NCI-H226 (cell line): ENCODE measurements at regions not wholly inside any gene's neighbourhood (a gene's known extent, or its start where the extent isn't known, plus 50 kb on each side); places are given as distances from the start of the nearest gene placed in this dataset.
"Not testable (repeated sequence)": the region's sequence is repeated elsewhere in the genome, so short reads cannot be mapped to it uniquely, and the experiment has no call there.

Source experiments
- DNase-seq: peaks from one replicate; pipeline ENCODE4 v3.0.0-alpha.2; 2015

DNA sequence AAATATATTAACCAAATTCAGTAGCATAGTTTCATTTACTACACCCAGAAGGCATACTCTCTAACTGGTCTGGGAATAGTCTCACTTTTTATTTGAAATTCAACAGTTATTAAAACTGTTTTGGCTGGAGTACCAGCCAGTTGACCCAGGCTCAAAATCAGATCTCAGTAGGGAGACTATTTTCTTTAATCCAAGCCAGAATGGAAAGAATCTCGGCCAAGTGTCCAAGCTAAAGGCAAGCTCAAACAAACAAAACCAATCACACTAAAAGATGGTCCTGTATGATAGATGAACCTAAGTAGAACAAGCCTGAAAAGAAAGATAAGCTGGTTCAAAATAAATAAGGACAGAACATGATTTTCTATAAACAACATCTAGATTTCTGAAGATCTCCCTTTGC is 259.6 kb upstream of the POM121L12 start:
- no peak for DNase-seq

DNA sequence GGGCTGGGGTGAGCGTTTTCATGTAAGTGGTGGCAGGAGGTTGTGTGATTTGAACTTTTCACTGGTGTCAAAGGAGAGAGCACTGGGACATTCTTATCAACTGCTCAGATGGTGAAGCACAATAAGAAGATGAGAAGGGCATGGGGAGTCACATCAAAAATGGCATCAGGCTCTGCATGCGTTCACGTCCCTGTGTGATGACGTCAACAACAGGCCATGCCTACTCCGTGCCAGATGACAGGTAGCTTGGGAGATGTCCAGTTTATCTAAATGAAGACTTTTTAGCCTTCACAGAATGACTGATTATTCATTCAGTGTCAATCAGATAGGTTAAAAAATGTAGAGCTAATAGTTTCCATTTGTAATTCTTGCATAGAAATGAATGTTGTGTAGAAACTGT is 264.3 kb upstream of the POM121L12 start:
- DNase-seq: no peak

DNA sequence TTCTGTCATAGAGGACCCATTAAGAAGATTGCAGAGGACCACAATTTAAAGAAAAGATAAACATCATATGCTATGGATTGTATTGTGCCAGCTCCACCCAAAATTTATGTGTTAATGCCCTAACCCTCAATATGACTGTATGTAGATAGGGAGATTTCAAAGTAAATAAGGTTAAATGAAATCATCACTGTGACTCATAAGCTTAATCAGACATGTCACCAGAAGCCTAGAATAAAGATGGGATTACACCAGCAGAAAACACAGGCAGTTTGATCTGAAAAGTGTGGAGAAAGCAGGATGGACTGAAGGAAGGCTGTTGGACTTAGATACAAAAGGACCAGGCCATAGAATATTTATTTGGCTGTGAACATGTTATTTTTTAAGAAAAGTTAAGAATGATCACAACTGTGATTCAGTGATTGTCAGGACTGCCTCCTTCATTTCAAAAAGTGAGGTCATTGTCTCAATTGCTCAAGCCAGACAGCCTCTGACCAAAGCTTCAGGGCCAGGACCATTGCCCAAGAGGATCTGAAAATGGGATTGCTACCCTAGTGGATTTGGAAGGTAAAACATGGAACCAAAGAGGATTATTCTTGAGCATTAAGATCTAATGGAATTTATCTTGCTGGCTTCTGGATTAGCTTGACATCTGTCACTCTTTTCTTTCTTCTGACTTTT is 270.8 kb upstream of the POM121L12 start:
- no peak for DNase-seq

GRCh38 chr7:52758356-52758755 is 277.1 kb upstream of the POM121L12 start:
- DNase-seq: no peak

GRCh38 chr7:52753855-52754254 is 281.6 kb upstream of the POM121L12 start:
- DNase-seq: no peak

DNA sequence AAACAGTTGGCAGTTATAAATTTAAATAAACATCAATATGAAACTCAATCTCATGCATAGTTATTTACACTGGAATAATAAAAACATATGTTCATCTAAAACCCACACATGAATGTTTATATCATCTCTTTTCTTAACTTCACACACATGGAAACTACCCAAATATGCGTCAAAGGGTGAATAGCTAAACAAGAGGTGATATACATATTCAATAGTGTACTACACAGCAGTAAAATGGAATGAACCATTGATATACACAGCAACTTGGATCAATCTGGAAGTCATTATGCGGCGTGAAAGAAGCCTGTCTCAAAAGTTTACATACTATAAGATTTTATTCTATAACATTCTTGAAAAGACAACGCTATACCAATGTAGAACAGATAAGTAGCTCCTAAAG is 282.5 kb upstream of the POM121L12 start:
- no peak for DNase-seq

DNA sequence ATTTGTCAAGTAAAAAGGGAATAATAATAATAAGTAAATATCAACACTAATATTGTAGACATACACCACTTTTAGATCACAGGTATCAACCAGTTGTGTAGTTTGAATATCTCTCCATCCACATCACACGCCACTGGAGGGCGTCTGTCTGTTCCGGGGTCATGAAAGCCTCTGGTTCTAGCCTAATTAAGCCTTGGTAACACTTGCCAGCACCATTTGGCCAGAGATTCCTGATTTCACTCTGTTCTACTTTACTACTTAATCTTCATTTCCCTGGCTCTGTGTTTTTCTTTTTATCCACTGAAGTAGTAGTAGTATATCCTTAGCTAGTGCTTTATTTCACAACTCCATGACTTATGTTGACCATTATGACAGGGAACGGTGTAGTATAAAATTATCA is 285.6 kb upstream of the POM121L12 start:
- no peak for DNase-seq

DNA sequence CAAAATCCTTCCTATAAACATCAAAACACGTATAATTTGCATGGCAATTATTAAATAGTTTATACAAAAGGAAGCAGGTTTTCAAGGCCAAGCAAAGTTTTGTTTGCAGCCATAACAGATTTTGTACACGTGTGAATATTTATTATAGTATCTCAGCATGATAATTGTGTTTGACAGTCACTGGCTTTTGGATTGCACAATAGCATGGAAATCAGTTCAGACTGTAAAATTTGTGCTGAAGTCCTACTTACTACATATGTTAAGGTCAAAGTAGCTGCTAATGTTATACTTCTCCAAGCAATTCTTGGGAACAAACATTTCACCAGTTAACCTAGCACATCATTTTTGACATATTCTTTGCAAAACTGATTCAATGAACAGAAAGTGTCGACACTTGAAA is 287.6 kb upstream of the POM121L12 start:
- no peak for DNase-seq

DNA sequence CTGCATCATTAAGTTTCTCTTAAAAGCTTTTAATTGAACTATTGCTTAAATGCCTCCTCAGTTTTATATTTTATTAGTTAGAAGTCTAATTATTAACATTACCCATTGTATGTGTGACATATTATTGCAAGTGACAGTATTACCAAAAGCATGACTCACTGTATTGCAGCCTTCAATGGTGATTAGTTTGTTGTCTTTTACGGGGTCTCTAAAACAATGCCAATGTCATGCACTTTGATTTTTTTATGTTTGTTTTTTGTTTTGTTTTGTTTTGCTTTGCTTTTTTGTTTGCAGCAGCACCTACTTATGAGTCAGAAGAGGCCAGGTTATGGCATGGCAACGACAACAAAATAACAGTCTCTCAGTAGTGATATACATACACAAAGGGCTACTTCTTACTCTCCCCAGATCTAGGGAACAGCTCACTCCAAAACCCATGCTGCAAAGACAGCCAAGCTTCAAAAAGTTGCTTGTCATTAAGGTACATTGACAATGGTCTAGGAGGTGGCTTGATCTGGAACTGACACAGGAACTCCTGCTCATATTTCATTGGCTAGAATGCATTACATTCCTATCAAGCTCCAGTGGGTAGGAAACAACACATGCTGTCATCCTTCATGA is 293.7 kb upstream of the POM121L12 start:
- no peak for DNase-seq

DNA sequence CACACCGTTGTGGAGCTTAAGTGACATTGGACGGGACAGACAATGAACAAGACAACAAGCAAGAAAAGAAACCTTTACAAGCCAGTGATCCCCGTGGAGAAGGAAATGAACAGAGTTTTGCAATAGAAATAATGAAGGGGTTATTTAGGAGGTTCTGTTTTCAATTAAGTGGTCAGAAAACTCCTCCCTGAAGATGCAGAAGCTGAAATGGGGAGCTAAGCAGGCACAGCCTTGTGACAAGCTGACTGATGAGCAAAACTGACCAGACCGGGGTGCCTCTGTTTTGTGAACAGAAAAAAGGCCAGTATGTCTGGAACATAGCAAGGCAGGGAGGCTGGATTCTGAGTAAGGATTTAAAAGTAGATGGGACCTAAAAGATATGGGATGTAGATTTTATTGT is 299.8 kb upstream of the POM121L12 start:
- DNase-seq: no peak

GRCh38 chr7:52728683-52729082 is 306.8 kb upstream of the POM121L12 start:
- DNase-seq: not testable (repeated sequence)

- DNase-seq: no peak
Measured at GRCh38 chr7:52727632-52728031, 307.8 kb upstream of the POM121L12 start.

DNA sequence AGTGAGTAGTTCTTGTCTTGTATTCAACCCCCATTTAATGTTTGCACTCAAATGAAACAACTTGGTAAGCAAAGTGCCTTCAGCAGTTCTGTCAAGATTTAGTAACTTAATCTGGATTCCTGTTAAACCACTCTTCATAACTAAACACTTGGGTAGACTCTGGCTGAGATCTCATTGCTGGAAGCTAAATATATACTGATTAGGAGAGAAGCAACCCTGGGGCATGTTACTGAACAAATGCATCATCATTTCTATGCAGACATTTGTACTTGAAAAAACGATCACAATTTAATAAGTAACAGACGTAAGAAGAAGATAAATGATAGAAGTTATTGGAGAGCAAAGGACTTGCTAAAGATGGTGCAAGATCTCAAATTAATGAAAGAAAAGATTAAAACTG is 308.4 kb upstream of the POM121L12 start:
- DNase-seq: no peak

DNA sequence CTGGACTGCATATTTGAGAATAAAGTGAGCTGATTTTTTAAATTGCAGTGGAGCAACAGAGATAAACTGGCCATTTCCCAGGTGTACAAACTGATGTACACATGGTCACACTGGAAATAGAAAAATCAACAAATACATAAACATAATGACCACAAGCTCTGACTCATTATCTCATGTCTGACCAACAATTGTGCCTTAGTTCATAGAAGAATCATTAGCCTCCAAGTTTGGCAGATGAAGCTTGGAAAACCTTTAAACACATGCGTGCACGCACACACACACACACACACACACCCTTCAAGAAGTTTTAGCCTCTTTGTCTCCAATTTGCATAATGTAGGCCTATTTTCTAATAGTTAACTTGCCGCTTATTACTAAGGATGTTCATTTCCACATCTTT is 308.9 kb upstream of the POM121L12 start:
- DNase-seq: no peak

DNA sequence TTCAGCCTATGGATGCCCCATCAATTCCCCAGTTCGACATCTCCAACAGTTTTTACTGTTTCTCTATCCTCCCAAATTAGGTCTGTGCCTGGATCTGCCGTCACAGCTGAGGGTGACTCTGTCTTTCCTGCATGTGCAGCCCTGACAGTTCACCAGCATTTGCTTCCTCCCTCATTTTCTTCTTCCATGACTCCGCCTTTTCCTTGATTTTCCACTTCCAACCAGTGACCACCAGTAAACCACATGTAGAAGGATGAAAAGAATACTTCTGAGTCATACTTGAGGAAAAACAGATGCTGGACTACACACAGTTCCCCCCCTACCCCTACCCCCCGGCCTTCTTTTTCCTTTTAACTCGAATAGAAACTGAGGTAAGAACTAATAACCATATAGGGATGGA is 311.8 kb upstream of the POM121L12 start:
- DNase-seq: no peak

- DNase-seq: no peak
Measured at GRCh38 chr7:52720856-52721255, 314.6 kb upstream of the POM121L12 start.

- no peak for DNase-seq
Measured at GRCh38 chr7:52719677-52720076, 315.8 kb upstream of the POM121L12 start.

DNA sequence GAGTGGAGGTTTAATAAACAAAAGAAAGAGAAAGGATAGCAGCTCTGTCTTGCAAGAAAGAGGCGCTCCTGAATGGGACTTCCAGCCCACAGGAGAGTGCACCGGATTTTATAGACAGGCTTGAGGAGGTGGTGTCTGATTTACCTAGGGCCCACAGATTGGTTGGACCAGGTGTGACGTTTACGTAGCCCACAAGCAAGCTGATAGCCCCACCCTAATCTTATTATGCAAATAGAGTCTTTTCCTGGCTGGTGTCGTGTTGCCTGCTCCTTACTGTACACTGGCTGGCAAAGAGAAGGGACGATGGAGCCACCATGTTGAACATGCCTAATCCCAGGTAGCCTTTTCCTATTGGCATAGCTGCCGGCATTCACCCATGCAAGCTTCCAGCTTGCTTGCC is 319.7 kb upstream of the POM121L12 start:
- DNase-seq: no peak

DNA sequence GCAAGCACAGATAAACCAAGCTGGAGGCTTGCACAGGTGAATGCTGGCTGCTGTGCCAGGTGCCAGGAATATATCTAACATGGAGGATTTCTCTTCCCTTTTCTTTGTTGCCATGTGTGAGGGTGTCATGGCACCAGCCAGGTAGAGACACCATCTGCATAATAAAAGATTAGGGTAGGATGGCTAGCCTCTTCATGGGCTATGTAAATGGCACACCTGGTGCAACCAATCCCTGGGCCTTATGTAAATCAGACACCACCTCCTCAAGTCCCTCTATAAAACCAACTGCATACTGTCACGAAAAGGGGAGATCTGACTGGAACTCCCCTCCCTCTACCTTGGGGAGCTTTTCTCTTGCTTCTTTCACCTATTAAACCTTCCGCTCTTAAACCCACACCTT is 322.5 kb upstream of the POM121L12 start:
- DNase-seq: no peak

DNA sequence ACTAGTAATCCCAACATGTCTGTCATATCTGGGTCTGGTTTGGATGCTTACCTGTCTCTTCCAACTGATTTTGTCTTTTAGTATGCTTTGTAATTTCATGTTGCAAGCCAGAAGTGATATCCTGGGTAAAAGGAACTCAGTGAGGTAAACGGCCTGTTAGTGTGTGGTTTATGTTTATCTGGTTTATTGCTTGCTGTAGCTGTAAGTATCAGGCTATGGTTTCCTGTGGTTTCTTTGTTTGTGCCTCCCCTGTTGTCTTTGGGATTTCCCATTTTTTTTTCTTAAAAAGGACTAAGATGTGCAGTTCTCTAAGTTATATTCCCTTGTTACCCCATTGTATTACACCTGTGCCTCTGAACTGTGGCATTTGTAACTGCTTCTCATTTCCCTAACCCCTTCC is 323.5 kb upstream of the POM121L12 start:
- no peak for DNase-seq

DNA sequence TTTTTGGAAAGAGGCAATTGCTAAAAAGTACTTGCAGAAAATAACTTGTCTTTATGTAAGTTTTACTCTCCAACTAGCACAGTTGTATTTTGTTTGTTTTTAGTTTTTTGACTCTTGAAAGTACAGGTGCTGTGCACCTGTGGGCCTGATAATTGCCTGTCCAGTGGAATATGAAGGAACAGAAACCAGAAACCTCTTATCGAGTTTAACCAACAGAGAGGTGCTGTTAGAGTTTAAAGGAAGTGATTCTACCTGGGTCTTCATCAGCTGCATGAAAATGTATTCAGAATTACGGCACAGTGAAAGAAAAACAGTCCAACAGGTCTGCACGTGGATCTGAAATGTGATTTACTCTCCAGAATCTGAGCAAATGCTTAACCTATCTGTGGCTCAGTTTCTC is 326.6 kb upstream of the POM121L12 start:
- no peak for DNase-seq

DNA sequence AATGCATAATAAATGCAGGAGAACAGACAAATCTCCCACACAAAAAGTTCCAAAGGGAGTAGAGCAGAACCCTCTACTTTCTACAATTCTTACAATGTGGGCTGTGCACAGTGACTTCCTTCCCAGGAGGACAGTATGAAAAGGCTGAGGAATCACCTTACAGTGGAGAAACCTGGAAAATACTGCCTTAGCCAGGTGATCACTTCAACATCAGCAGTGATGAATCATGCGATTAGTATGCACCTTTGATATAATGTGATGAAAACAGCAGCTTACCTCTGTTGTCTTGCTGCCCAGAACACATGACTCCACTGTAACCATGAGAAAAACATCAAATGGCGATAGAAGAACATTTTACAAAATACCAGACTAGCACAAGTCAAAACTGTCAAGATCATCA is 329.7 kb upstream of the POM121L12 start:
- no peak for DNase-seq

GRCh38 chr7:52700349-52700748 is 335.1 kb upstream of the POM121L12 start:
- no peak for DNase-seq

DNA sequence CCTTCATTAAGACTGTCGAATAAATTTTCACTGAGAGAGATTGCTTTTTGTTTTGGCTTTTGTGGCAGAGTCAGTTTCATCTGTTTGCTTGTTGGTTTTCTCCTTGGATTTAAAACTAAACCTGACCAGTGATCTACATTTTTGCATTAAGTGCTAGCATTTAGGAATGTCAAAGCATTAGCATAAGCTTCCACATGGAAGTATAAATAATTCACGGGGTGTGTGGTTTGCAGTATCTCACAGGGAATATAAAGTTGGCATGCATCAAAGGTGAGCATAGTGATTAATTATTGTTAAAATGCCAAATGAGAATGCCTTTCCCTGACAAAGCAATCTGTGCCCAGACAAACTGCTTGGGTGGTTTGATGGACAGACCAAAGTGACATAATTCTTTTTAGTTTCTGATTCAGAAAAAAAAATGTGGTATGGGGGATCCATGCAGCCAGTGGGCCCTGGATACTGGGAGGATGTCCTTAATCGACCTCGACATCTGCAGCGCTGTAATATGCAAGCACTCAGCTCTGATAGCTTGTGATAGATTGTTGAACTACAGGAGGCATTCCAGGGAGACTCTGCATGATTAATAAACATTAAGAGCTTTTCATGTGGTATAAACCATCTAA is 339.3 kb upstream of the POM121L12 start:
- DNase-seq: no peak

DNA sequence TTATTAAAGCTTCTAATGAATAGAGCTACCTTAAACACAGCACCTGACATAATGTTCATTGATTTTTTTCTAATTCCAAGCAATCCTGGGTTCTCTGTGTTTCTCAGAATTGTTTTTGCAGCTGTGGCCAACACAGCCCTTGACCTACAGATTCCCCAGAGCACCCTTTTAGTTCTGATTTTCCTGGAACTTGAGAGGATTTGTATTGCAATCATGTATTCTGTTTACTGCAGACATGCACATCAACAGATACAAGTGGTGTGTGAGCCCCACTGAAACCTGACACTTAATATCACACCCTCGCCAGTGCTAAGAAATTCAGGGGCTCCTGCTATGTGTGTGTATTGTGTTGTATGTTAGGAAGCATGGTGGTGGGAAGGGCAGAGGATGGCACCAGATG is 344.2 kb upstream of the POM121L12 start:
- DNase-seq: no peak
